Gastrocnemius medialis (tissue), 4 donors: ENCODE measurements at regions not wholly inside any gene's neighbourhood (a gene's known extent, or its start where the extent isn't known, plus 50 kb on each side); places are given as distances from the start of the nearest gene placed in this dataset.

Experiments used
- ATAC-seq, 2 donors: fragments of 150-250 bp; one replicate each; pipeline ENCODE4 v1.9.1; 2016
- DNase-seq, 2 donors: peaks; one replicate each; pipeline ENCODE4 v3.0.0-alpha.2; 2019
- H3K27ac ChIP-seq, 4 donors: fragments of 200-600 bp; sonication (generic); 1 replicate in 1 of 4; 2 replicates in 3 of 4; pipeline ENCODE4 v1.5.1; 2016 to 2018; ENCODE audit warnings: mild to moderate bottlenecking in 2 of 4, moderate library complexity in 1 of 4
- H3K27me3 ChIP-seq, 3 donors: fragments of 200-600 bp; sonication (generic) in 2 of 3; 1 replicate in 1 of 3; 2 replicates in 2 of 3; pipeline versions ENCODE4 v1.5.1 to v1.6.0; 2016 to 2019; ENCODE audit warnings: mild to moderate bottlenecking in 1 of 3, moderate library complexity in 1 of 3
- H3K36me3 ChIP-seq, 2 donors: fragments of 200-600 bp; sonication (generic) in 1 of 2; one replicate each; pipeline ENCODE4 v1.5.1; 2017 to 2018
- H3K4me1 ChIP-seq, 2 donors: fragments of 200-600 bp; sonication (generic) in 1 of 2; one replicate each; pipeline ENCODE4 v1.5.1; 2016 to 2017; ENCODE audit warnings: mild to moderate bottlenecking in 2 of 2
- H3K4me3 ChIP-seq, 4 donors: fragments of 200-600 bp; sonication (generic) in 3 of 4; 1 replicate in 1 of 4; 2 replicates in 3 of 4; pipeline ENCODE4 v1.5.1; 2016 to 2019; ENCODE audit warnings: mild to moderate bottlenecking in 2 of 4
- H3K9me3 ChIP-seq, 3 donors: fragments of 200-600 bp; sonication (generic) in 2 of 3; 1 replicate in 1 of 3; 2 replicates in 2 of 3; pipeline ENCODE4 v1.5.1; 2016 to 2019
- CTCF ChIP-seq, 5 experiments: fragments of 450-650 bp in 3 of 5; fragments of 200-600 bp in 2 of 5; sonication (generic) in 2 of 5; IDR thresholded peaks in 4 of 5; conservative IDR thresholded peaks in 1 of 5; 1 replicate in 4 of 5; 2 replicates in 1 of 5; pipeline ENCODE4 v1.5.1; 2016 to 2019; ENCODE audit warnings: antibody characterized with exemption in 5 of 5, mild to moderate bottlenecking in 3 of 5, moderate library complexity in 3 of 5
- POLR2A ChIP-seq, 2 donors: fragments of 450-650 bp; IDR thresholded peaks; one replicate each; pipeline ENCODE4 v1.6.1; 2017; ENCODE audit warnings: antibody characterized with exemption in 2 of 2, mild to moderate bottlenecking in 2 of 2, moderate library complexity in 2 of 2
- in situ Hi-C, 4 donors: fragments of 200-750 bp; cut with MboI; loops; one replicate each; pipeline versions ENCODE4 v1.15.0 to v1.8.0; 2017; ENCODE audit warnings: low sequenced_read_pairs in 4 of 4
- intact Hi-C: fragments of 100-400 bp; cut with DNase I; formaldehyde crosslinking; loops from one replicate; pipeline ENCODE4 v1.15.1; 2023; ENCODE audit warnings: low total_unique reads

DNA sequence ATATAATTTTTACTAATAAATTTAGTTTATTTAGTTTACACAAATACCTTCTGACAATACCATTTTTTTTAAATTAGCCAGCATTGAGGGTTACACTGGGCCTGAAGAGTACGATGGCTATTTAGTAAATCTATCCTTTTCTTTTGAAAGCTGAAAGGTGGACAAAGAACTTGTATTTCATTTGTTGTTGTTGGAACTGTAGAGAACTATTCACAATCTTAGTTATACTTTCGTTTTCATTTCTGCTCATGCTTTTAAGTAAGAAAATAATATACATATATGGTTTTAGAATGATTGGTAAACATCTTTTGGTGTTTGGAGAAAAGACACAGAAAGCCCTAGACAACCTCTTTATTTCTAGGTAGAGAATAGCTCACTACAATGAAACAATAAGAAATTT lies 165.3 kb upstream of the FAM83B start:
- intact Hi-C loops, result no loop called here
- Histone ChIP-seq H3K9me3 (no peaks in the 10 kb centered on the region), H3K36me3 (no peaks in the 10 kb centered on the region), H3K27ac (no peak overlapping the region), H3K27me3 (no peaks in the 10 kb centered on the region), H3K4me3 (no peak overlapping the region), H3K4me1 (peaks cover 0 to 7% of the 10 kb centered on the region in 2 donors)
- TF ChIP-seq POLR2A (IDR thresholded peaks at IDR 0.05) (no peak), CTCF (IDR thresholded peaks at IDR 0.05 in 4 of 5, conservative IDR thresholded peaks at IDR 0.05 in 1 of 5) (no peak)
- DNase-seq (no peak), ATAC-seq (no peak)
- in situ Hi-C loops, result no loop called here

DNA sequence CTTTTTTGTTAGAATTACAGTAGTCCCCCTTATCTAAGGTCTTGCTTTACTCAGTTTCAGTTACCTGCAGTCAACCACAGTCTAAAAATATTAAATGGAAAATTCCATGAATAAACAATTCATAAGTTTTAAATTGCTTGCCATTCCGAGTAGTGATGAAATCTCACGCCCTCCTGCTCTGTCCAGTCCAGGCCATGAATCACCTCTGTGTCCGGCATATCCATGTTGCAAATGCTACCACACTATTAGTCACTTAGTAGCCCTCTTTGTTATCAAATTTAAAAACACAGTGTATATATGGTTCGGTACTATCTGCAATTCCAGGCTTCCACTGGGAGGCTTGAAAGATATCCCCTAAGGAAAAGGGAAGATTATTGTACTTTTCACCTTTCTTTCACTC lies 164.6 kb upstream of the FAM83B start:
- intact Hi-C loops, result no loop called here
- Histone ChIP-seq H3K27ac (peak overlapping the region in 1 of 4 donors; percentile 39), H3K4me1 (peaks cover 0 to 7% of the 10 kb centered on the region in 2 donors), H3K36me3 (no peaks in the 10 kb centered on the region), H3K27me3 (no peaks in the 10 kb centered on the region), H3K9me3 (no peaks in the 10 kb centered on the region), H3K4me3 (no peak overlapping the region)
- TF ChIP-seq POLR2A (IDR thresholded peaks at IDR 0.05) (no peak), CTCF (IDR thresholded peaks at IDR 0.05 in 4 of 5, conservative IDR thresholded peaks at IDR 0.05 in 1 of 5) (no peak)
- in situ Hi-C loops, result no loop called here
- peak; percentile 11 to 40 for DNase-seq
- ATAC-seq, result peak; percentile 90 to 94

GRCh38 chr6:54689620-54690019 lies 157.0 kb upstream of the FAM83B start:
- in situ Hi-C loops (no loop called here), intact Hi-C loops (no loop called here)
- no peaks in the 10 kb centered on the region for H3K9me3 ChIP-seq
- H3K4me3 ChIP-seq, result no peak overlapping the region
- TF ChIP-seq CTCF (IDR thresholded peaks at IDR 0.05 in 4 of 5, conservative IDR thresholded peaks at IDR 0.05 in 1 of 5) (no peak), POLR2A (IDR thresholded peaks at IDR 0.05) (no peak)
- no peaks in the 10 kb centered on the region for H3K27me3 ChIP-seq
- no peaks in the 10 kb centered on the region for H3K4me1 ChIP-seq
- no peaks in the 10 kb centered on the region for H3K36me3 ChIP-seq
- DNase-seq, result no peak
- no peak for ATAC-seq
- no peak overlapping the region for H3K27ac ChIP-seq

DNA sequence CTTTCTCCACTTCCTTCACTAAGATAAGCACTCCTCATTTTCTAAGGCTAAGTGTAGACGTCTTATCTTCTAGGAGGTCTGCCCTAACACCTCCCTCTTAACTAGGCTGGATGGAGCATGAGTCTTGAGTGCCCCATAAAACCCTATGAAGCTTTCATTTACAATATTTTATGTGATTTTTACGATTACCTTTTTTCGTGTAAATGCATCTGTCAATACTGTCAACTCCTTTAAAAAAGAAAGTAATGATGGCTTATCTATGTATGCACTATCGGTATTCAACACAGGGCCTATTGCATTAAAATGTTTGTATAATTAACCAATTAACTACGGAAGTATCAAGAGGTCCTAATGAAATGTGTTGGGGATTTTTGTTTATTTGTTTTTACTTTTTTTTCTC lies 156.0 kb upstream of the FAM83B start:
- DNase-seq (no peak), ATAC-seq (no peak)
- Histone ChIP-seq H3K9me3 (no peaks in the 10 kb centered on the region), H3K36me3 (no peaks in the 10 kb centered on the region), H3K4me1 (no peaks in the 10 kb centered on the region), H3K4me3 (no peak overlapping the region), H3K27ac (no peak overlapping the region), H3K27me3 (no peaks in the 10 kb centered on the region)
- in situ Hi-C loops (no loop called here), intact Hi-C loops (no loop called here)
- TF ChIP-seq POLR2A (IDR thresholded peaks at IDR 0.05) (no peak), CTCF (IDR thresholded peaks at IDR 0.05 in 4 of 5, conservative IDR thresholded peaks at IDR 0.05 in 1 of 5) (no peak)

- no peak overlapping the region for H3K4me3 ChIP-seq
- H3K4me1 ChIP-seq, result no peaks in the 10 kb centered on the region
- no peaks in the 10 kb centered on the region for H3K36me3 ChIP-seq
- TF ChIP-seq POLR2A (IDR thresholded peaks at IDR 0.05) (no peak), CTCF (IDR thresholded peaks at IDR 0.05 in 4 of 5, conservative IDR thresholded peaks at IDR 0.05 in 1 of 5) (no peak)
- ATAC-seq (no peak), DNase-seq (no peak)
- no peak overlapping the region for H3K27ac ChIP-seq
- H3K9me3 ChIP-seq, result no peaks in the 10 kb centered on the region
- H3K27me3 ChIP-seq, result no peaks in the 10 kb centered on the region
- in situ Hi-C loops, result no loop called here
- intact Hi-C loops, result no loop called here
Measured at GRCh38 chr6:54694928-54695532, 151.5 kb upstream of the FAM83B start.
